GM10266 (cell line): ENCODE measurements at regions not wholly inside any gene's neighbourhood (a gene's known extent, or its start where the extent isn't known, plus 50 kb on each side); places are given as distances from the start of the nearest gene placed in this dataset.

Source experiments
- DNase-seq: peaks from one replicate; pipeline ENCODE4 v3.0.0; 2012; ENCODE audit errors: extremely low spot score
- TF ChIP-seq, protein P1 (sequence below): IDR thresholded peaks from 2 replicates; pipeline ENCODE4 v1.5.1; 2012; ENCODE audit warnings: mild to moderate bottlenecking, low read depth; ENCODE audit not compliant: control insufficient read depth, insufficient read depth; ENCODE audit errors: missing control alignments

DNA sequence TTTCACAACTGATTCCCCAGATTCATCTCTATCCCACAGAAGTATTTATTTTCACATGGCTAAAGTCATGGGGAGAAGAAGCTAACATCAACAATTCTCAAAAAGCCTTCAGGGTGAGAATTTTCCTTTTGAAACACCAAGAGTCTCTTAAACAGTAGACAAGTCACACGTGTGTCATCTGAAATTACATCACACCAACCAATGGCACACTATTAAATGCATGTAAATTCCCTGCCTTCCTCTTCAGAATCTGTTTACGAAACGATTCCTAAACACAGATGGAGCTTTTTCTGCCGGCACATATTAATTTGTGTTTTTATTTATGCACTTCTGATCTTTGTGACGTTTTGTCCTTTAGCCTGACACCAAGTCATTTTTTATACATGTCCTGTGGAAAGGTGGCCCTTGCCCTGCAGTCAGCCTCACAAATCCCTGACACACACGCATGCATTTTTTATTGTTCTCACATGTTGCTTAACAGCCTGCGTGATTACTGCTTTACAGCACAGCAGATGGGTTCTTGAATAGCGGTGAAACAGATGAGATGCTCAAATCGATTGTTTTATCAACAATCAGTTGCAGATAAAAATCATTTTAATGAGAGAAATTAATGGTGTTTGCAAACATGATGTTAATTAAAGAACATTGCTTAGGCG is 735.9 kb upstream of the TENM3 start:
- no peak for DNase-seq
- TF ChIP-seq, protein P1, sequence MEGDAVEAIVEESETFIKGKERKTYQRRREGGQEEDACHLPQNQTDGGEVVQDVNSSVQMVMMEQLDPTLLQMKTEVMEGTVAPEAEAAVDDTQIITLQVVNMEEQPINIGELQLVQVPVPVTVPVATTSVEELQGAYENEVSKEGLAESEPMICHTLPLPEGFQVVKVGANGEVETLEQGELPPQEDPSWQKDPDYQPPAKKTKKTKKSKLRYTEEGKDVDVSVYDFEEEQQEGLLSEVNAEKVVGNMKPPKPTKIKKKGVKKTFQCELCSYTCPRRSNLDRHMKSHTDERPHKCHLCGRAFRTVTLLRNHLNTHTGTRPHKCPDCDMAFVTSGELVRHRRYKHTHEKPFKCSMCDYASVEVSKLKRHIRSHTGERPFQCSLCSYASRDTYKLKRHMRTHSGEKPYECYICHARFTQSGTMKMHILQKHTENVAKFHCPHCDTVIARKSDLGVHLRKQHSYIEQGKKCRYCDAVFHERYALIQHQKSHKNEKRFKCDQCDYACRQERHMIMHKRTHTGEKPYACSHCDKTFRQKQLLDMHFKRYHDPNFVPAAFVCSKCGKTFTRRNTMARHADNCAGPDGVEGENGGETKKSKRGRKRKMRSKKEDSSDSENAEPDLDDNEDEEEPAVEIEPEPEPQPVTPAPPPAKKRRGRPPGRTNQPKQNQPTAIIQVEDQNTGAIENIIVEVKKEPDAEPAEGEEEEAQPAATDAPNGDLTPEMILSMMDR, result no peak

DNA sequence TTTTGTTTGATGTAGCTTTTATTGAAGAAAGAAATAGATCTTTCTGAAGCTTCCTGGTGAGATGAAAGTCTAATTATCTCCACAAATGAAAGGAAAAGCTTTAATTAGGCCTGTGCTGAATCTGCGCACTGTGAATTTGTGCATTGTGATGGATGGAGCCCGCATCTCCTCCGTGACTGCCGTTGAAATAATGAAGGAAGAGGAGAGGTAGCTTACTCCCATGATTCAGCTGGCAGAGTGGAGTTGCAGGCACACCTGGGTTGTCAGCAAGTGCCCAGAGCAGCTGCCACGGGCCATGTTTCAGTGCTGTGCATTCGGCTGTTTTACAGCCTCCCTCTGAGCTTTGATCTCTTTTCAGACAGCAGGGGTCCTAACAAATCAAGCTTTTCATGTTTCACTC is 735.3 kb upstream of the TENM3 start:
- no peak for DNase-seq

DNA sequence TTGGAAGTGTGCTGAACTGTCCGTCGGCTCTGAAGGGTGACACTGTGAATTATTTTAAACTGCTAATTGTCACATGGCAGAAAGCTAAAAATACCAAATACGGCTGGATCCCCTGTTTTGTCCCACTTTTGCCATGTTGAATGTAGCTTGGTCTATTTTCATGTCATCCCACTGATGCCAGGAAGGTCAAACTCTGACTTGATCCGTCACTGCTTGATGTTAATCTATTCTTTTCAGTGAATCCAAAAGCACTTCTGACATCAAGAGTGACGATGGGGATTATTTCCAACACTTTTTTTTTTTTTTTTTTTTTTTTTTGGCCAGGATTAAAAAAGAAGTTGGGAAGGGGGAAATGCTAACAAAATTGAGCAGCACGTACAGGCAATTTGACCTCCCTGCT is 734.6 kb upstream of the TENM3 start:
- TF ChIP-seq, protein P1, result no peak
- DNase-seq, result no peak

More for the DNA sequence above, 735.3 kb upstream of the TENM3 start:
- TF ChIP-seq, protein P1, result no peak

DNA sequence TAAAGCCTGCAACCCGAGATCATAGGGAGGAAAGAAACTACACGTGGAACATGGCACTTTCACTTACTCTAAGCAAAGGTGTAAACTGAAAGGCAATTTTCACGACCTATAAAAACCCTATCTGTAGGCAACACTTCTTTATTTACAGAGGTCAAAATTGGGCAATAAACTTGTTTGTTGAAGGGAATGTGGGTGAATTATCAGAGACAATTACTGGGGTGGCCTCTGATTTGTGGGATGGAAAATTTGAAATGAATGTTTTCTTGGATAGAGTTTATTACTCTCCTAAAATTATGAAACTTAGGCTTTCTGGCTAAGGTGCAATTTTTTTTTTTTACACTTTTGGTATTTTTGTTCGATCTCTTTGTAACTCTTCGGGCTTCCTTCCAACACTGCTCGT is 734.1 kb upstream of the TENM3 start:
- TF ChIP-seq, protein P1, result no peak
- DNase-seq, result no peak

DNA sequence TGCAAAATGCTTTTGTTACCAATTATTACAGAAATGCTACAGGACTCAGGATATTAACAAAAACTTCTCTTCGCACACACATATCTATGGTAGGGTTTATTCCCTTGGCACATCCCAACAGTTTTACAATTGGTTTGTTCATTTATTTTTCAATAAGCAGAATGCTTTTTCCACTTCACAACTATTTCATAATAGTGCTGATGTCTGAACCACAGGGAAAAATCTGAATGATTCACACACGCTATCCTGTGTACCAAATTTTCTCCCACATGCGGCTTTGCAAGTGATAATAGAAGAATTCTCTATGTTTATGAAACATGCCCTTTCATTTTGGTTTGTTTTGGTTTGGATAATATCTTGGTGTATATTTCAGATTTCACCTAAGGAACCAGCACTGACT is 725.7 kb upstream of the TENM3 start:
- TF ChIP-seq, protein P1, result no peak
- DNase-seq, result no peak

DNA sequence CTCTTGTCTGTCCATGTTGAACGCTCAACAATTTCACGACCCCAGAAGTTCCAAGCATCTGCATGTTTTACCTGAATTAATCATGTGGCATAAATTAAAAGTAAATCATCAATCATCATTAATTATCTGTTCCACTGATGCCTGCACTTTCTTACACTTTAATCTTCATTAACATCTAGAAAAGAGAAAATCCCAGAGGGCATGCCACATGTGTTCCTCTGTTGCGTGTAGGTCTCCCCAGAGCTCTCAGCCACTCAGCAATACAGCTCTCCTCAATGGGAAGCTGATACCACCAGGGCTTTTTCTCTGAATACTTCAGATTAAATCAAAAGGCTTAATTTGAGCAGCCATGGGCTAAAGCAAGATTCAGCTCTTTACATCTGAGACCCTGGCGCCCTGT is 722.4 kb upstream of the TENM3 start:
- TF ChIP-seq, protein P1, result no peak
- no peak for DNase-seq

DNA sequence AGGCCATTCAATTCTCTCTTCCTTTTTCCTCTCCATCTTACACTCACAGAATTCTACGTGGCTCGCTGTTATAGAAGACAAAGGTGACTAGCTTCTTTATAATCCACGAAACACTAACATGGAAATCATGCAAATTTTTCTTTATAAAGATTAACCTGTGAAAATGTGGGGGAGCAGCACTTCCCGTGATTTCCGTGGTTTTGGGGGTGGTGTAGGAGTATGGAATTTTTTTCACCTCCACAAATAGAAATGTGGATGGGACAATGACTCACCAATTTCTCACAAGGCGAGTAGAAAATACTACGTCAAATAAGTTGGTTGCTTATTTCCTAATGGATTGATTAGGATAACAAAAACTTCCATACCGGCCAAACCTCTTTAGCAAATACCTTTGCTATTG is 719.2 kb upstream of the TENM3 start:
- TF ChIP-seq, protein P1, result no peak
- no peak for DNase-seq
